Endothelial cell of umbilical vein (primary cell): ENCODE measurements at regions not wholly inside any gene's neighbourhood (a gene's known extent, or its start where the extent isn't known, plus 50 kb on each side); places are given as distances from the start of the nearest gene placed in this dataset.

Experiments used
- BruUV-seq: library from RNA; stranded (reverse); fragments of 400-500 nt; replicated peaks from 2 replicates; lab custom pipeline; 2021; lab: Mats Ljungman, UMichigan
- CTCF ChIA-PET: fragments of 300-600, 350-600 bp; sonication (Branson Sonifier 250); formaldehyde crosslinking; loops from one replicate; lab custom pipeline; 2021; ENCODE audit warnings: antibody characterized with exemption, inconsistent platforms; lab: Charles Lee
- POLR2A ChIA-PET: fragments of 300-600, 350-600 bp; sonication (Branson Sonifier 250); formaldehyde crosslinking; loops from one replicate; lab custom pipeline; 2021; ENCODE audit warnings: antibody characterized with exemption, inconsistent platforms; lab: Charles Lee
- DNase-seq: peaks from one replicate; pipeline ENCODE4 v3.0.0-alpha.2; 2011; ENCODE audit warnings: low read depth, low spot score
- FAIRE-seq: peaks from 2 replicates; lab custom pipeline; 2011; peaks lifted over from hg19 to GRCh38; lab: Jason Lieb, UNC
- H2AFZ ChIP-seq: 2 replicates; pipeline ENCODE4 v1.6.0; 2012; ENCODE audit warnings: low read depth, low read length, control low read depth, inconsistent platforms
- H3K27ac ChIP-seq: 2 replicates; pipeline ENCODE4 v1.5.1; 2011; ENCODE audit warnings: low read depth, mild to moderate bottlenecking, control low read depth, low read length, moderate library complexity; ENCODE audit not compliant: insufficient read depth
- H3K27me3 ChIP-seq, 2 experiments: 2 replicates each; pipeline versions ENCODE4 v1.6.0 to v1.6.1; 2011; ENCODE audit warnings: low read length in 2 of 2, mixed read lengths in 1 of 2; ENCODE audit not compliant: control insufficient read depth in 2 of 2, insufficient read depth in 2 of 2
- H3K36me3 ChIP-seq, 2 experiments: 2 replicates in 1 of 2; 3 replicates in 1 of 2; pipeline ENCODE4 v1.5.1; 2011; ENCODE audit warnings: low read length in 2 of 2, mild to moderate bottlenecking in 1 of 2, moderate library complexity in 1 of 2; ENCODE audit not compliant: control insufficient read depth in 2 of 2, insufficient read depth in 2 of 2; ENCODE audit errors: extremely low read depth in 1 of 2
- H3K4me1 ChIP-seq: 3 replicates; pipeline ENCODE4 v1.5.1; 2011; ENCODE audit warnings: mild to moderate bottlenecking, low read length; ENCODE audit not compliant: control insufficient read depth, insufficient read depth; ENCODE audit errors: extremely low read depth
- H3K4me2 ChIP-seq: 2 replicates; pipeline ENCODE4 v1.6.1; 2011; ENCODE audit warnings: low read length, control low read depth, mixed read lengths; ENCODE audit not compliant: insufficient read depth
- H3K4me3 ChIP-seq, 3 experiments: fragments of 200-600 bp in 1 of 3; sonication (generic), shearing (Covaris generic) in 1 of 3; replicated peaks in 1 of 3; 2 replicates each; pipeline ENCODE4 v1.5.1; 2011 to 2016; ENCODE audit warnings: control low read depth in 3 of 3, low read length in 3 of 3, mild to moderate bottlenecking in 2 of 3, inconsistent platforms in 1 of 3, low read depth in 1 of 3, moderate library complexity in 1 of 3; ENCODE audit not compliant: insufficient read depth in 1 of 3
- H3K79me2 ChIP-seq: 2 replicates; pipeline ENCODE4 v1.6.0; 2012; ENCODE audit warnings: low read length, inconsistent platforms; ENCODE audit not compliant: control insufficient read depth, insufficient read depth
- H3K9ac ChIP-seq: replicated peaks from 2 replicates; pipeline ENCODE3; 2011; ENCODE audit warnings: low read length, control low read depth; ENCODE audit not compliant: insufficient read depth; ENCODE audit errors: extremely low read depth
- H3K9me1 ChIP-seq: replicated peaks from 3 replicates; pipeline ENCODE4 v1.6.0; 2011; ENCODE audit warnings: mild to moderate bottlenecking, low read length; ENCODE audit not compliant: control insufficient read depth, insufficient read depth; ENCODE audit errors: extremely low read depth
- H3K9me3 ChIP-seq: replicated peaks from 2 replicates; pipeline ENCODE4 v1.5.1; 2012; ENCODE audit warnings: low read length, inconsistent platforms; ENCODE audit not compliant: control insufficient read depth, insufficient read depth
- H4K20me1 ChIP-seq: replicated peaks from 2 replicates; pipeline ENCODE3; 2011; ENCODE audit warnings: mild to moderate bottlenecking, low read length; ENCODE audit not compliant: control insufficient read depth, insufficient read depth; ENCODE audit errors: extremely low read depth
- EZH2 ChIP-seq: IDR thresholded peaks from 2 replicates; pipeline ENCODE4 v1.6.1; 2012; ENCODE audit warnings: borderline replicate concordance, low read depth, mild to moderate bottlenecking, moderate library complexity, low read length, inconsistent platforms; ENCODE audit not compliant: severe bottlenecking
- dilution Hi-C: fragments of 300-500 bp; cut with MboI; formaldehyde crosslinking; loops from one replicate; pipeline ENCODE4 v1.15.0; 2019; ENCODE audit warnings: low sequenced_read_pairs; ENCODE audit not compliant: extremely low pct_ligation_motif_present
- intact Hi-C: fragments of 100-400 bp; cut with micrococcal nuclease; formaldehyde crosslinking; loops from one replicate; pipeline ENCODE4 v1.10.0; 2022
- TF ChIP-seq, protein P1 (sequence below), 2 donors: IDR thresholded peaks; 1 replicate in 1 of 2; 2 replicates in 1 of 2; pipeline ENCODE4 v1.5.1; 2011; ENCODE audit warnings: low read length in 2 of 2, mild to moderate bottlenecking in 2 of 2, moderate library complexity in 2 of 2, control low read depth in 1 of 2, inconsistent platforms in 1 of 2, low read depth in 1 of 2; ENCODE audit not compliant: insufficient read depth in 1 of 2; ENCODE audit errors: extremely low read depth in 1 of 2

DNA sequence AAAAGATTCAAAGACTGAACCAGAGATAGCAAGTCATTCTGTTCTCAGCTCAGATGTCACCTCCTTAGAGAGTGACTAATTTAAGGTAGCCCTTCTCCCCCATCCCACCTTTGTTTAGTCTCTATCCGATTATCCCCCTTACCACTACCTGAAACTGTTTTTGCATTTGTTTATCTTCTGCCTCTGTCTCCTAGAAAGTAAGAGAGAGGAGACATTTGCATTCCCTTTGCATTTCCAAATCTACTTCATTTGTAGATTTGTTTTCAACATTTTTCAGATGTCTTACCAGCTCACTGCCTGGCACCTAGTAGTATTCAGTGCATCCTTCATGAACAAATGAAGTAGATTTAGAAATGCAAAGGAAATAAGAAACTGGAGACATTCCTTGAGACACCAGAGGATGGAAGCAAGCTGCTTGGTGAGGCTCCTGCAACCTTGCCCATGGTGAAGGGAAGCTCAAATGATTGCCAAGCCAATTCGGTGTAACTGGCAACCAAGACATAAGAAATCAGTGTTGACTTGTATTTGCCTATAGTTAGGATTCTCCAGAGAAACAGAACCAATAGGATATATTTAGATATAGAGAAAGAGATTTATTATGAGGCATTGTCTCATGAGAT, 385.7 kb downstream of the STK39 start:
- Histone ChIP-seq H3K4me3 (no peak overlapping the region), H3K27ac (no peak overlapping the region), H3K79me2 (no peaks in the 10 kb centered on the region), H3K36me3 (no peaks in the 10 kb centered on the region), H3K4me1 (no peaks in the 10 kb centered on the region), H3K4me2 (no peak overlapping the region), H3K9ac (no peak overlapping the region), H4K20me1 (no peaks in the 10 kb centered on the region), H3K9me1 (no peaks in the 10 kb centered on the region), H3K27me3 (no peaks in the 10 kb centered on the region), H2AFZ (no peak overlapping the region), H3K9me3 (no peaks in the 10 kb centered on the region)
- TF ChIP-seq, protein P1, sequence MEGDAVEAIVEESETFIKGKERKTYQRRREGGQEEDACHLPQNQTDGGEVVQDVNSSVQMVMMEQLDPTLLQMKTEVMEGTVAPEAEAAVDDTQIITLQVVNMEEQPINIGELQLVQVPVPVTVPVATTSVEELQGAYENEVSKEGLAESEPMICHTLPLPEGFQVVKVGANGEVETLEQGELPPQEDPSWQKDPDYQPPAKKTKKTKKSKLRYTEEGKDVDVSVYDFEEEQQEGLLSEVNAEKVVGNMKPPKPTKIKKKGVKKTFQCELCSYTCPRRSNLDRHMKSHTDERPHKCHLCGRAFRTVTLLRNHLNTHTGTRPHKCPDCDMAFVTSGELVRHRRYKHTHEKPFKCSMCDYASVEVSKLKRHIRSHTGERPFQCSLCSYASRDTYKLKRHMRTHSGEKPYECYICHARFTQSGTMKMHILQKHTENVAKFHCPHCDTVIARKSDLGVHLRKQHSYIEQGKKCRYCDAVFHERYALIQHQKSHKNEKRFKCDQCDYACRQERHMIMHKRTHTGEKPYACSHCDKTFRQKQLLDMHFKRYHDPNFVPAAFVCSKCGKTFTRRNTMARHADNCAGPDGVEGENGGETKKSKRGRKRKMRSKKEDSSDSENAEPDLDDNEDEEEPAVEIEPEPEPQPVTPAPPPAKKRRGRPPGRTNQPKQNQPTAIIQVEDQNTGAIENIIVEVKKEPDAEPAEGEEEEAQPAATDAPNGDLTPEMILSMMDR (IDR thresholded peaks at IDR 0.05; ENCODE audit: extremely low read depth in 1 of 2, insufficient read depth in 1 of 2, low read depth in 1 of 2, low read length in 2 of 2) = no peak
- no peak for FAIRE-seq
- ChIA-PET CTCF (no interaction called here), POLR2A (no interaction called here)
- dilution Hi-C loops (no loop called here), intact Hi-C loops (no loop called here)
- no TSS peak for BruUV-seq
- no peak for DNase-seq

DNA sequence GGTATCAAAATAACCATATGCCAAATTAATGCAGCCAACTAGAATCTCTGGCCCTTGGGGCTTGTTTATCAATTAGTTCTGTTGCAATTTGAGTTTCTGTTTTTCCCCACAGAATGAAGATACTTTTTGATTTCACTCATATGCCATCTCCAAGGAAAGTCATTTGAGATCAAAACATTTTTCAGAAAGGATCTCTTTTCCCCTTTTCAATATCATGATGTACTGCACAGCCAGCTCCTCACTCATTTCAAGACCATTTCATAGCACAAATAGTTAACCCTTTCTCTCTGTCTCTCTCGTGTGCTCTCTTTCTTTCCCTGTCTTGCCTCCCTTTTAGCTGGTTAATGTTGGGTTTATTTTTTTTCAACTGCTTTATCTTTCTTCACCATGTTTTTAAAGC, 387.3 kb downstream of the STK39 start:
- no peak overlapping the region for H3K4me2 ChIP-seq
- FAIRE-seq (no peak), DNase-seq (no peak)
- dilution Hi-C loops (no loop called here), intact Hi-C loops (no loop called here)
- ChIA-PET CTCF (no interaction called here), POLR2A (no interaction called here)
- no peak overlapping the region for H2AFZ ChIP-seq
- no peak for TF ChIP-seq EZH2
- no peaks in the 10 kb centered on the region for H3K9me3 ChIP-seq
- no peak overlapping the region for H3K4me3 ChIP-seq
- no peaks in the 10 kb centered on the region for H3K79me2 ChIP-seq
- no peaks in the 10 kb centered on the region for H4K20me1 ChIP-seq
- H3K4me1 ChIP-seq = no peaks in the 10 kb centered on the region
- no peak overlapping the region for H3K9ac ChIP-seq
- no peaks in the 10 kb centered on the region for H3K36me3 ChIP-seq
- no TSS peak for BruUV-seq
- H3K27me3 ChIP-seq = no peaks in the 10 kb centered on the region
- H3K27ac ChIP-seq = no peak overlapping the region
- no peaks in the 10 kb centered on the region for H3K9me1 ChIP-seq
